Nephron progenitor cell (in vitro differentiated cells): ENCODE measurements at regions not wholly inside any gene's neighbourhood (a gene's known extent, or its start where the extent isn't known, plus 50 kb on each side); places are given as distances from the start of the nearest gene placed in this dataset.

Source experiments
- DNase-seq: peaks from one replicate; pipeline ENCODE4 v3.0.0; 2021
- H3K27ac Mint-ChIP-seq: 2 replicates; pipeline ENCODE4 v1.8.0; 2021; ENCODE audit warnings: mild to moderate bottlenecking, moderate library complexity, mixed read lengths
- H3K27me3 Mint-ChIP-seq: 2 replicates; pipeline ENCODE4 v1.8.0; 2021; ENCODE audit warnings: mild to moderate bottlenecking, low read depth, mixed read lengths; ENCODE audit not compliant: poor library complexity
- H3K36me3 Mint-ChIP-seq: 2 replicates; pipeline ENCODE4 v1.8.0; 2021; ENCODE audit warnings: low read depth, mixed read lengths
- H3K4me1 Mint-ChIP-seq: 2 replicates; pipeline ENCODE4 v1.8.0; 2021; ENCODE audit warnings: mixed read lengths
- H3K4me3 Mint-ChIP-seq: 2 replicates; pipeline ENCODE4 v1.8.0; 2021; ENCODE audit warnings: mild to moderate bottlenecking, moderate library complexity, mixed read lengths
- H3K9me3 Mint-ChIP-seq: 2 replicates; pipeline ENCODE4 v1.8.0; 2021; ENCODE audit warnings: mild to moderate bottlenecking, moderate library complexity, mixed read lengths
- CTCF ChIP-seq: fragments of 200-600 bp; sonication (generic); IDR thresholded peaks from 2 replicates; pipeline ENCODE4 v1.5.0; 2021; ENCODE audit warnings: antibody characterized with exemption

GRCh38 chr3:159632128-159632527, 356.5 kb upstream of the IL12A start:
- no peak for DNase-seq
- no peaks in the 10 kb centered on the region for H3K36me3 Mint-ChIP-seq
- no peak overlapping the region for H3K4me3 Mint-ChIP-seq
- TF ChIP-seq CTCF = no peak
- H3K27ac Mint-ChIP-seq = no peak overlapping the region
- H3K4me1 Mint-ChIP-seq = peaks cover 7% of the 10 kb centered on the region
- H3K27me3 Mint-ChIP-seq = no peaks in the 10 kb centered on the region
- H3K9me3 Mint-ChIP-seq = no peaks in the 10 kb centered on the region

- no peaks in the 10 kb centered on the region for H3K27me3 Mint-ChIP-seq
- no peaks in the 10 kb centered on the region for H3K36me3 Mint-ChIP-seq
- H3K27ac Mint-ChIP-seq = no peak overlapping the region
- no peaks in the 10 kb centered on the region for H3K9me3 Mint-ChIP-seq
- no peak overlapping the region for H3K4me3 Mint-ChIP-seq
- TF ChIP-seq CTCF = no peak
- DNase-seq = no peak
- peaks cover 7% of the 10 kb centered on the region for H3K4me1 Mint-ChIP-seq
These were observed 355.8 kb upstream of the IL12A start for GRCh38 chr3:159632851-159633250.

GRCh38 chr3:159634483-159634882, 354.2 kb upstream of the IL12A start:
- Mint-ChIP-seq H3K36me3 (no peaks in the 10 kb centered on the region), H3K27ac (no peak overlapping the region), H3K4me1 (peaks cover 7% of the 10 kb centered on the region), H3K9me3 (no peaks in the 10 kb centered on the region), H3K27me3 (no peaks in the 10 kb centered on the region), H3K4me3 (no peak overlapping the region)
- no peak for DNase-seq
- no peak for TF ChIP-seq CTCF

GRCh38 chr3:159635047-159635641, 353.5 kb upstream of the IL12A start:
- DNase-seq = no peak

GRCh38 chr3:159637883-159638542, 350.6 kb upstream of the IL12A start:
- DNase-seq = no peak
- TF ChIP-seq CTCF = no peak
- no peak overlapping the region for H3K27ac Mint-ChIP-seq

More at GRCh38 chr3:159635047-159635641, 353.5 kb upstream of the IL12A start:
- no peaks in the 10 kb centered on the region for H3K27me3 Mint-ChIP-seq
- no peaks in the 10 kb centered on the region for H3K9me3 Mint-ChIP-seq
- H3K36me3 Mint-ChIP-seq = no peaks in the 10 kb centered on the region
- H3K4me3 Mint-ChIP-seq = no peak overlapping the region
- peaks cover 7% of the 10 kb centered on the region for H3K4me1 Mint-ChIP-seq
- H3K27ac Mint-ChIP-seq = no peak overlapping the region
- TF ChIP-seq CTCF = no peak

GRCh38 chr3:159640225-159640624, 348.4 kb upstream of the IL12A start:
- H3K27ac Mint-ChIP-seq = no peak overlapping the region
- no peak for DNase-seq
- no peaks in the 10 kb centered on the region for H3K9me3 Mint-ChIP-seq
- H3K36me3 Mint-ChIP-seq = no peaks in the 10 kb centered on the region
- no peaks in the 10 kb centered on the region for H3K4me1 Mint-ChIP-seq
- H3K27me3 Mint-ChIP-seq = peaks cover 9% of the 10 kb centered on the region
- no peak overlapping the region for H3K4me3 Mint-ChIP-seq
- no peak for TF ChIP-seq CTCF

More at GRCh38 chr3:159637883-159638542, 350.6 kb upstream of the IL12A start:
- Mint-ChIP-seq H3K9me3 (no peaks in the 10 kb centered on the region), H3K36me3 (no peaks in the 10 kb centered on the region), H3K4me1 (peaks cover 7% of the 10 kb centered on the region), H3K27me3 (peaks cover 7% of the 10 kb centered on the region), H3K4me3 (no peak overlapping the region)
